NK-92 treated with Interleukin-12 subunit alpha and Interleukin-12 subunit beta, amount 100 ng/mL, for 24 hours (cell line): ENCODE measurements at regions not wholly inside any gene's neighbourhood (a gene's known extent, or its start where the extent isn't known, plus 50 kb on each side); places are given as distances from the start of the nearest gene placed in this dataset.
"Not testable (repeated sequence)": the region's sequence is repeated elsewhere in the genome, so short reads cannot be mapped to it uniquely, and the experiment has no call there.

Experiments used
- DNase-seq: peaks from one replicate; lab custom pipeline; 2025; lab: John Stamatoyannopoulos, UW

DNA sequence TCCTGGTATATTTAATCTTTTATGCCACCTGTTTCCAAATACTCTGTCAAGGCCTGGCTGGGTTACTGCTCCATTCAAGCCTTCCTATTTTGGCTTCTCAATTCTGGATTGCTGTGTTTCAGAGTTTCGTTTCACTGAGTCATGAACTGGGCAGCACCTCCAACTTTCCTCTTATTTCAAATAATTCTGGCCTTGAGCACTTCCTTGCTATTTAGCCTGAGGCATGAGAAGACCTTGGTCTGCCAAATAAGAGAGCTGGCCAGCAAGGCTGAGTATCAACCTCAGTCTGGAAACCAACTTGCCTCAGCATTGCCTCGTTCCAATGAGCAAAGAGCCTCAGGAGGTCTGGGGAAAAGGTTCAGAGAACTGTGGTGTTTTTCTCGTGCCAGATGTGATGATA lies 66.6 kb downstream of the TNFAIP3 start:
- DNase-seq, result no peak

DNA sequence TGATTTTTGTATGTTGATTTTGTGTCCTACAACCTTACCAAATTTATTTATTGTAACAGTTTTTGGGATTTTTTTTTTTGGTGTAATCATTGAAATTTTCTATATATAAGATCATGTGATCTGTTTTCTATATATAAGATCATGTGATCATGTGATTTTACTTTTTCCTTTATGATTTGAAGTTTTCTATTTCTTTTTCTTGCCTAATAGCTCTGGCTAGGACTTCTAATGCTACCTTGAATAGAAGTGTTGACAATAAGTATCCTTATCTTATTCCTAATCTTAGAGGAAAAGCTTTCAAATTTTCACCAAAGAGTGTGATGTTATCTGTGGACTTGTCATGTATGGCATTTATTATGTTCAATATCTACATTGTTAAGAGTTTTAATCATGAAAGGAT lies 69.7 kb downstream of the TNFAIP3 start:
- no peak for DNase-seq

DNA sequence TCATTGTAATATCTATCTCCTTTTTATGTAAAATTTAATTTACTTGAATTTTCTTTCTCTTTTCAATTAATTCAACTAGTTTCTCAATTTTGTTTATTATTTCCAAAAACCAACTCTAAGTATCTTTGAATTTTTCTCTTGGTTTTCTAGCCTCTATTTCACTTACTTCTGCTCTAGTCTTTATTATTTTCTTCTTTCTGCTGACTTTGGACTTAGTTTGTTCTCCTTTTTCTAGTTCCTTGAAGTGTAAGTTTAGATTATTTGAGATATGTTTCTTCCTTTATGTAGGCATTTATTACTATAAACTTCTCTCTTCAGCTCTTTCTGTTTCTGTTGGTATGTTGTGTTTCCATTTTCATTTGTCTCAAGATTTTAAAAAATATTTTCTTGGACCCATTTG lies 70.8 kb downstream of the TNFAIP3 start:
- no peak for DNase-seq

DNA sequence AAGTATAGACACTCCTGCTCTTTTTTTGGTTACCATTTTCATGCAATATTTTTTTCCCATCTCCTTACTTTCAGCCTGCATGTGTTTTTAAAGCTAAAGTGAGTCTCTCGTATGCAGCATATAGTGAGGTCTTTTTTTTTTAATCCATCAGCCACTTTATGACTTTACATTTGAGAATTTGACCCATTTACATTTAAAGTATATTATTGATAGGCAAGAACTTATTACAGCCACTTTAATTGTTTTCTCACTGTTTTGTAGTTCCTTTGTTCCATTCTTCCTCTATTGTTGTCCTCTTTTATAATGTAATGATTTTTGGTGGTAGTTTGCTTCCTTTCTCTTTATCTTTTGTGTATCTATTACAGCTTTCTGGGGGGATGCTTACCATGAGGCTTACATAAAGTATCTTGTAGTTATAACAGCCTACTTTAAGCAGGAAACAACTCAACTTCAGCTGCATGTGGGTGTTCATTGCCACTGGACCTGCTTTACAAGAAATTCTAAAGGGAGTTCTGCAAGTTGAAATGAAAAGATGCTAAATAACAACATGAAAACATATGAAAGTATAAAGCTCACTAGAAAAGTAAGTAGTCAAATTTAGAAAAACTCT lies 71.8 kb downstream of the TNFAIP3 start:
- no peak for DNase-seq

DNA sequence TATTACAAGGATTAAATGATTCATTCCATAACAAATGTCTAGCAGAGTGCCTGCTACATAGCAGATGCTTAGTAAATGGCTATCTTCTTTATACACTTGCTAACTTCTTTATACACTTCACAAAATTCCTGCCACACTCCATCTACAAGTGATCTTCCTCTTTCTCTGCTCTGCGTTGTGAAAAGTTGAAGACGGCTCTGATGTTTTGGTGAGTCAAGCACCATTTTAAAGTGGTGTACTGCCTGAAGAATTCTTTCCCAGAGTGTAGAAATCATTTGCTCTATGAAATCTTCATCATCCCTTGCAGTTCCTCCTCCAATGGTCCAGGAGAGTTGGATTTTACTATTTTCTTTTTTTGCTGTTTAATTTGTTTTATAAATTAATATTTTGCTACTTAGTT lies 74.9 kb downstream of the TNFAIP3 start:
- DNase-seq, result no peak

DNA sequence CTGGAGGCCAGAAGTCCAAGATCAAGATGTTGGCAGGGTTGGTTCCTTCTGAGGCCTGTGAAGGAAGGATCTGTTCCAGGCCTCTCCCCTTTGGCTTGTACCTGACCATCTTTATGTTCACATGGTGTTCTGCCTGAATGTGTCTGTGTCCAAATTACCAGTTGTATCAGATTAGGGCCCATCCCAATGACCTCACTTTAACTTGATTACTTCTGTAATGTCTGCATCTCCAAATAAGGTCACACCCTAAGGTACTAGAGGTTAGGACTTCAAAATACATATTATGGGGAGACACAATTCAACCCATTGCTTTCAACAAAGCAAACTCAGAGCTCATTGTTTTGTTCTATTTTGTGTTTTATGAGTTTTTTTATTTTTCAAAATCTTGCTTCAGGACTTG lies 75.7 kb downstream of the TNFAIP3 start:
- DNase-seq, result no peak

DNA sequence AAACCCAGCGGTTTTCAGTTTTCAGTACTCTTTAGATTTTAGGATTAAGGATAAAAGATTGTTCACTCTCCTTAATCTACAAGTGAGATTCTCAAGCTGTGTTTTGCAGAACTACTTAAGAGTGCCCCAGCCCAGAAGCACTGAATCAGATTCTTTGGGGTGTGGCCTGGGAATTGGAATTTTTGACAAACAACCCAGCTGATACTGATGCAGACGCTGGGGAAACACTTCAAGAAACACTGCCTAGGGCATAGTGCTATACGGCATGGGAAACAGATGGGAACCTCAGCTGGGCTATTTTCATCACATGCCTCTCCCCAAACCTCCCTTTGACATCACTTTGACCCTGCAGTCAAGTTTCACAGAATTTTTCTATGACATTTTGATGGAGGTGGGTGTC lies 77.3 kb downstream of the TNFAIP3 start:
- not testable (repeated sequence) for DNase-seq

DNA sequence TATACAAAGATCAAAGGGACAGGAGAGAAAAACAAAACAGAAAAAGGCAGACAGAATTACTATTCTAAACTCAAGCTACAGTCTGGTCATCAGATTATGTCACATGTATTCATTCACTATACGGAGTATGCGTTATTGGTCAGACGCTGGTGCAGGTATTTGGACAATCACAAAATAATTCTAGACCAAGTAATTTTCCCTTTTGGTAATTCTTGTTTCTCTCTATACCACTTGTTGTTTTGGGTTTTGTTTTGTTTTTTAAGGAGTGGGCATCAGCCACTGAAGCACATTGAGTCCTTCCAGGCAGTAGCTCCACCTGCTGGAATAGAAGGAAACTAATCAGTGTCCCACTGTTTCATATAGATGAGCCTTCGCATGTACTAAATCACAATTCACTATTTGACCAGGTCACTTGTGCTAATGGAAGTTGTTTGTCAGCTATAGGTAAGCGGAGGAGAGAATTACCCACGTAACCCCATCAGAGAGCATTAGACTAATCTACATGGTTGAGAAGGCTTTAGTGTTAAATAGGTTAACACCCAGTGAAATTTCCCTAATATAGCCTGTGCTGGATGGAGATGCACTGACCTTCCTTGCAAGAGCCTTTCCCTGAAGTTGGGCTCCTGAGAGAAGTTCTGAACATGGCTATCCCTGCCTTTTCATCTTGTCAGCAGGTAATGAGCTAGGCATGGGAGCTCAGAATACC lies 77.9 kb downstream of the TNFAIP3 start:
- DNase-seq, result no peak

DNA sequence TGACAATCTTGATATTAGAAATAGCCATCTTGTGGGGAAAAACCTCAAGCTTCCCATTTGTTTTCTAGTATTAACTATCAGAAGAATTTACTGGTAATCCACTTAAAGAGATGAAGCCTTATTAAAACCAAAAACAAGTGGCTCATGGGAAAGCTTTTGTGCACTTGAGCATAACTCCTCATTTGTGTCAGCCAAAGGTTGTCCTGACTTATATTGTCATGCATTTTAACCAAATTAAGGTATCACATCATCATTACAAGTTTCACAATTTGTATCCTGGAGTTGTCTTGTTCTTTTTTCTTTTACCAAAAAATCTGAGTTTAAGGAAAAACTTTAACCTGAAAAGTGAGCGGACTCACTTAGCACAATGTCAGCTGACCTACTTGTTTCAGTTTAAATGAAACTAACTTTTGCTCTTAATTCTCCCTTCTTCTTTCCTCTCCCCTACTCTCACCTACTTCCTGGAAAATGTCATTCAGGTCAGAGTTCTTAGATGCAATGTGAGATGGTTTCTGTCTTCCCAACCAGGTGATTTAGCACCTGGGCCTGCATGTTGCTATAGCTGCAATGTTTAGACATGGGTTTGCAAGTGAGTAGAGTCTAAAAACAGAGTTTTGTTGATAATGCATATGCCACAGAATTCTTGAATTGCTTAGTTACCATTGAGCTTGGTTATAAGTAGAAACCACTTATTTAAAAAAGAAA lies 82.8 kb downstream of the TNFAIP3 start:
- no peak for DNase-seq

DNA sequence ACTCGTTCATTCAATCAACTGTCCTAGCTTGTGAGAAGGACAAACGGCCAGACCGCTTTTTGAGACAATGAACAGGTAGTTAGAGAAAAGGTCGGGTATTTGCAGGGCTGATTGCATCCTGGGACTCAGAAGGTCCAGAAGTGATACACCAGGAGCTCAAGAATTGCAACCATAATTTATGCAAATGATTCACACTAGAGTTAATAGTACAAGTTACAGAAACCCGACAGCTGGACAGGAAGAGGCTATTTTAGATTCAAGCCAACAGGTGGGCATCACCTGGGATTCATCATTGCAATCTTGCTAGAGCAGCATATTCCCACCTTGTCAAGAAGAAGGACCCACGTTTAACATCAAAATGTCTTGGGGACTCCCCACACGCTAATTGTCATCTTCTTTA lies 83.5 kb downstream of the TNFAIP3 start:
- DNase-seq, result no peak

DNA sequence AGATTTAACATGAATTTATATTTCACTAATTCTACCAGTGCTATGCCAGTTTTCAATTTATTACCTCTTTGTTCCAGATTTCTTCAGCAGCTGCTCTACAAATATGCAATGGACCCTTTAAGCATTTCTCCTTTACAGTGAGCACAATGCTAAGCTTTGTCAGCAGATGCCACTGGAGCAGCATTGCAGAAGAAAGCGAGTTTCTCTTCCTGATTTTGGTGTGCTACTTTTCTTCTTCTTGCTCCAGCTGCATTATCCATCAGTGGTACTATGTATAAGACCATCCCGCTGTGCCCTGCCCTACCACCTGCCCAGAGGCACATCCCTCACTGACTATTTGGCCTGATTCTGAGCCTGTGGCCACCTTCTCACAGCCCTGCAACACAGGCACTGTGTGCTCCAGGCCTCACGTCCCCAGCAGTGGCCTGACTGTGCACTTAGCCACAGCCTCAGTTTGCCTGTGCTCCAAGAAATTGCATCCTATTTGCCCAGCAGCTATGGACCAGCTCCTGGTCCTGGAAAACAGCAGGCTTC lies 84.1 kb downstream of the TNFAIP3 start:
- no peak for DNase-seq

DNA sequence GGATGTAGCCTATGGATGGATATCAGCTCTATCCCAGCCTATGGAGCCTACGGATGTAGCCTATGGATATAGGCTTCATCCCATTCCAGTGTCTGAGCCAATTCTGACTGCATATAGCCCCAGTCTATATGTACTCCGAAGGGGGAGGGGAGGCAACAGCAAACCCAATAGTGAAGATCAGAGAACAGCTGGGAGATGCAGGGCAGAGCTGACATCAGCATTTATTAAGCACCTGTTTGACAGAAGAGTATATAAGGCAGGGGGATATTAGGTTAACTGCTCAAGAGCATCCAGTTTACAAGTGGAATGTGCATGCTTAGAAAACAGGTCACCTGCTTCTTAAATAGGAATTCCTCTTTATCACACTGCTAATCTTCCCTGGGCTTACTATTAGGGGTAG lies 85.2 kb downstream of the TNFAIP3 start:
- no peak for DNase-seq

DNA sequence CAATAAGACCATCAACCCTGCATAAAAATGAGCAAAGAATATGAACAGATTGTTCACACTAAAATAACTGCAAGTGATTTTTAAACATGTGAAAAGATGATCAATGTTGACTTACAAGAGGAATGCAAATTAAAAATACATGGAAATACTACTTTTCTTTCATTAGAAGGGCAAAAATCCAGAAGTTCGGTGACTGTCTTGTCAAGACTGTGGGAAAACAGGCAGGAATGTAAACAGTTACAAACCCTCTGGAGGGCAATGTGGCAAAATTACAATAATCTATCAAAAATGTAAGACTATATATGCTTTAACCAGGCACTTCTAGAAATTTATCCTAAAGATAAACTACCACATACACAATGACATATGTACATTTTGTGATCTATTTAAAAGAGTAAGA lies 86.7 kb downstream of the TNFAIP3 start:
- no peak for DNase-seq

DNA sequence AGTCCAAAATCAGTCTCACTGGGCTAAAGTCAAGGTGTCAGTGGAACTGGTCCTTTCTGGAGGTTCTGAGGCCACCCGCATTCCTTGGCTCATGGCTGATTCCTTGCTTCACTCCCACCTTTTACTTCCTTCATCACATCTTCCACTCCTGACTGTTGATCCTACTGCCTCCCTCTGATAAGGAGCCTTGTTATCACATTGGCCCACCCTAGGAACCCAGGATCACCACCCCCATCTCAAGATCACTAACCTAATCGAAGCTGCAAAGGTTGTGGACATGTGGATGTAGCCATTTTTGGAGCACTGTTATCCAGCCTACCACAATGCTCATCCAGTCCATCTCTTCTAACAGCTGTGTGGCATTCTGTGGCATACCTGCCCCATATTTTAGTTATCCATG lies 87.2 kb downstream of the TNFAIP3 start:
- no peak for DNase-seq

DNA sequence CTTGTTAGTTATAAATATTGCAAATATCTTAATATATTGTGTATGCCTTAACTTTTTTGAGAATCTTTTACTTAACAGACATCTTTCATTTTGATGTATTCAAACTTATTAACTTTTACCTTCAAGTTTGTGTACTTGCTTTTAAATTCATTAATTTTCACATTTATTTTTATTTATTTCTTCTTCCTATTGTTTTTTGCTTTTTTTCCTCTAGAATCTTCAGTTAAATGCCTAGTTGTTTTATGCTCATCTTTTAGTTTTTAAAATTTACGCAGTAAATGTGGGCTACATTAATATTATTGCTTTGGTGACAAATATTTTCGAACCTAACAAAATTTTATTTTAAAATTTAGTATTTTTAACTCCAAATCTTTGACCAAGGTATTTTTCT lies 89.0 kb downstream of the TNFAIP3 start:
- DNase-seq, result no peak

DNA sequence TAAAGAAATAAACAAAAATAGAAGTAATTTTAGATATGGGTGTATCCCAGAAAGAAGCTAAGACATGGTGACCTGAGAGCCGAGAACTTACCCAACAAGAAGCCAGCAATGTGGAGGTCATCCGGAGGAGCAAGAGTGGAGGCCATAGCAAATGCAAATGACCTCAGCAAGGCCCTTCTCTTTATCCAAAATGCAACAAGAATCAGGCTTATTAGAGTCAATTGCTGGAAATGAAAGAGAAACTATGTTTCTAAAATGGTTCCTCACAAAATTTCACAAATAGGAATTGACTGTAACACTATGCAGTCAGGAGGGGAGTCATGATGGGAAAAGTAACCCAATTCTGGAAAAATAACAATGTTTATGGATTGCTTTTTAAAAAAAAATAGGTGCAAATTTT lies 90.4 kb downstream of the TNFAIP3 start:
- no peak for DNase-seq

DNA sequence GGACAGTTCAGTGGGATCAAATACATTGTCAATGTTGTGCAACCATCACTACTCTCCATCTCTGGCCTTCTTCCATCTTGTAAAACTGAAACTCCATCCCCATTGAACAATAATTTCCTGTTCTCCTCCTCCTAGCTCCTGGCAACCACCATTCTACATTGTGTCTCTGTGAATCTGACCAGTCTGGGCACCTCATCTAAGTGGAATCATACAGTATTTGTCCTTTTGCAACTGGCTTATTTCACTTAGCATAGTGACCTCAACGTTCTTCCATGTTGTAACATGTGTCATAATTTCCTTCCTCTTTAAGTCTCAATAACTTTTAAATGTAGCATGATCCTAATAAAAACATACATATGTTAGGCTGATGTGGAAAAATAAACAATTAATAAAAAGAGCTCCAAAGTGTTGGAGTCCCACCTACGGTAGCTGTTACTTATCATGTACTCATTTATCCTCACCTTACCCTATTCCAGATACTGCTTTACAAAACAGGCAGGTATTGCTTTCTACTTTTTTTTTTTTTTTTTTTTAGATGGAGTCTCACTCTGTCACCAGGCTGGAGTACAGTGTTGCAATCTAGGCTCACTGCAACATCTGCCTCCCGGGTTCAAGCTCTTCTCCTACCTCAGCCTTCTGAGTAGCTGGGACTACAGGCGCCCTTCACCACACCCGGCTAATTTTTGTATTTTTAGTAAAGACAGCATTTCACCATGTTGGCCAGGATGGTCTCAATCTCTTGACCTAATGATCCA lies 91.9 kb downstream of the TNFAIP3 start:
- no peak for DNase-seq

DNA sequence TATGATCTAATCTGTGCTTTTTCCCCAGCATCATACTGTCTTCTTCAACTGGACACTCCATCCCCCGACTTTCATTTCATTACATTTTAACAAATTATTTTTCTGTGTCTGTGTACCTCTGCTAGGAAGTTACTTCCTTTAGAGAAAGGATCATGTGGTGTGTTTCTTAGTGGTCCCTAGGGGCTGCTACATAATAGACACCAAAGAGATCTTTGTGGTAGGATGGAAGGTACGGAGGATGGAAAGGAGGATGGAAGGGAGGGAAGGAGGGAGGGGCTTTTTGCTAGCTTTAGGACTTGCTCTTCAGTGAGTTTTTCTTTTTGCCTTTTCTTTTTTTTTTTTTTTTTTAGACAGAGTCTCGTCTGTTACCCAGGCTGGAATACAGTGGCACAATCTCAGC lies 95.7 kb downstream of the TNFAIP3 start:
- DNase-seq, result no peak

DNA sequence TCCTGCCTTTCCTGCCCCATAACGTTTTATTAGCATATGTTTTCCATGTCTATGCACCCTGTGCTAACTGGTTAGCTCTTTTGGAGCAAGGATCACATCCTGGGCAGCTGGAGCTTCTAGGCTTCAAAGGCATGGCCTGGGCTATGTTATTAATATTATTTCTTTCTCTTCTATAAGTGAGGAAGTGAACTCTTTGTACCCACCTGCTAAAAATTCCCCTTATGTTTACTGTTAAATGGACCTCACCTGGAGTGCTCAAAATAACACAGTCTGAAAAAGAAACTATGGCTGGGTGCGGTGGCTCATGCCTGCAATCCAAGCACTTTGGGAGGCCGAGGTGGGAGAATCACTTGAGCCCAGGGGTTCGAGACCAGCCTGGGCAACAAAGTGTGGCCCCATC lies 97.8 kb downstream of the TNFAIP3 start:
- no peak for DNase-seq

DNA sequence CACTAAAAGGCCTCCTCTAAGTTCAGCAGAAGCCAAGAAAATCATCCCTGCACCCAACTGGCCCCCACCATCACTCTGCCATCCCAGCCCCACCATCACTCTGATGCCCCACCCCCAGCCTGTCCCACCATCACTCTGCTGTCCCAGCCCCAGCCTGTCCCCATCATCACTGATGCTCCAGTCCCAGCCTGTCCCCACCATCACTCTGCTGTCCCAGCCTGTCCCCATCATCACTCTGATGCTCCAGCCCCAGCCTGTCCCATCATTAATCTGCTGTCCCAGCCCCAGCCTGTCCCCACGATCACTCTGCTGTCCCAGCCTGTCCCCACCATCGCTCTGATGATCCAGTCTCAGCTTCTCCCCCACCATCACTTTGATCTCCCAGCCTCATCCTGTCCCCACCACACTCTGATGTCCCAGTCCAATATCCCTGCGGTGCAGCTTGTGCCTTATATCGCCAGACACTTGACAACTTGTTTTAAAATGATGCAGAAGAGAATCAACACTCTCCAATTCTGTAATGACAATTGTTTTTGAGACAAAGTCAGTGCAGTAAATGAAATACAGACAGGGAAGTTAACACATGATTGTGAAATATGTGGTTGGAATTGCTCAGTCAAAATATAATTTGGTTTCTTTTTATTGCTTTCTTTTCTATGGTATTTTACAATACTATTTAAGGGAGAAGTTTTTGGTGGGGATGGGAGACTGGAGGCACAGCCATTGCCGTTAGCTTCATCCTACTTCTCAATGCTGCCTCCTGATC lies 100.8 kb downstream of the TNFAIP3 start:
- DNase-seq, result no peak

DNA sequence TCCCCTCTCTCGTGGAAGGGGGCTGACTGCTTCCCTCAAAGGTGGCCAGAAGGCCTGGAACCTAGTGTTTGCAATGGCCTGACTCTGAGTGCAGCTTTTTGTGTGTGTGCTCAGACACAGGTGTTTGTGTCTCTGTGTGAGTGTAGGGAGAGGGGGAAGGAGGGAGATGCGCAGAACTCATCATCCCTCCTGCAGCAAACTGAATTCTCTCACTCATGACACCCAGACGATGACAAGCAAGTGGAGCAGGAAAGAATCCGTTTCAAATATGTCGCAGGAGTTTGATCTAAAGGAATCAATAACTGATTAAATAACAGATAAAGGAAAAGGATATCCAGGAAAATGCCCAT lies 101.4 kb downstream of the TNFAIP3 start:
- DNase-seq, result no peak

DNA sequence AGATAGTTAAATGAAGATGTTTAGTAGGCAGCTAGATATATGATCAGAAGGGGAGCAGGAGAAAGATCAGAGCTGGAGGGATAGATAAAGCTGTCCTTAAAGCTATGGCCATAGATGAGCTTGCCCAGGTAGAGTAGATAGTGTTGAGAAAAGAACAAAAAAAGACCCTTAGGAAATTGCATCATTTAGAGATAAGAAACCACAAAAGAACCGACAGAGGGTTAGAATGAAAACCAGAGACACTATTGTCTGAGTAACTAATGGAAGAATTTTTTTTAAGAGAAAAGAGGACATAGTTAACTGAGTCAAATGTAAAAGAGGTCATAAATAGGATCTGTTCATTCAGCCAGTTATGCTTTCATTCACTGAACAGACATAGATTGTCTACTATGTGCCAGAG lies 101.8 kb downstream of the TNFAIP3 start:
- DNase-seq, result no peak
